ENCODE measurements at regions not wholly inside any gene's neighbourhood (a gene's known extent, or its start where the extent isn't known, plus 50 kb on each side); places are given as distances from the start of the nearest gene placed in this dataset.

GRCh38 chr3:106332129-106332528, 463.3 kb upstream of the CBLB start:
- TF ChIP-seq, protein P1, sequence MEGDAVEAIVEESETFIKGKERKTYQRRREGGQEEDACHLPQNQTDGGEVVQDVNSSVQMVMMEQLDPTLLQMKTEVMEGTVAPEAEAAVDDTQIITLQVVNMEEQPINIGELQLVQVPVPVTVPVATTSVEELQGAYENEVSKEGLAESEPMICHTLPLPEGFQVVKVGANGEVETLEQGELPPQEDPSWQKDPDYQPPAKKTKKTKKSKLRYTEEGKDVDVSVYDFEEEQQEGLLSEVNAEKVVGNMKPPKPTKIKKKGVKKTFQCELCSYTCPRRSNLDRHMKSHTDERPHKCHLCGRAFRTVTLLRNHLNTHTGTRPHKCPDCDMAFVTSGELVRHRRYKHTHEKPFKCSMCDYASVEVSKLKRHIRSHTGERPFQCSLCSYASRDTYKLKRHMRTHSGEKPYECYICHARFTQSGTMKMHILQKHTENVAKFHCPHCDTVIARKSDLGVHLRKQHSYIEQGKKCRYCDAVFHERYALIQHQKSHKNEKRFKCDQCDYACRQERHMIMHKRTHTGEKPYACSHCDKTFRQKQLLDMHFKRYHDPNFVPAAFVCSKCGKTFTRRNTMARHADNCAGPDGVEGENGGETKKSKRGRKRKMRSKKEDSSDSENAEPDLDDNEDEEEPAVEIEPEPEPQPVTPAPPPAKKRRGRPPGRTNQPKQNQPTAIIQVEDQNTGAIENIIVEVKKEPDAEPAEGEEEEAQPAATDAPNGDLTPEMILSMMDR (IDR thresholded peaks at IDR 0.05): no peak
- no peak for TF ChIP-seq POLR2A (IDR thresholded peaks at IDR 0.05)

Data from uterus (tissue), 2 donors.